Right cardiac atrium (tissue), 5 donors: ENCODE measurements at regions not wholly inside any gene's neighbourhood (a gene's known extent, or its start where the extent isn't known, plus 50 kb on each side); places are given as distances from the start of the nearest gene placed in this dataset.
"Not testable (repeated sequence)": the region's sequence is repeated elsewhere in the genome, so short reads cannot be mapped to it uniquely, and the experiment has no call there.

ENCODE experiments used
- ATAC-seq, 2 donors: fragments of 200-7000 bp; cut with Tn5 transposase; one replicate each; pipeline versions ENCODE4 v1.8.0 to v1.9.1; 2020; ENCODE audit warnings: moderate library complexity in 2 of 2, mild to moderate bottlenecking in 1 of 2
- DNase-seq, 3 donors: peaks; one replicate each; pipeline ENCODE4 v3.0.0-alpha.2; 2020
- H3K27ac ChIP-seq: one replicate; pipeline ENCODE4 v1.5.1; 2013; ENCODE audit warnings: mild to moderate bottlenecking, low read length, control low read depth, moderate library complexity
- H3K27me3 ChIP-seq: one replicate; pipeline ENCODE4 v1.6.1; 2013; ENCODE audit not compliant: control insufficient read depth, insufficient read depth
- H3K4me1 ChIP-seq: one replicate; pipeline ENCODE4 v1.6.1; 2013; ENCODE audit warnings: low read length; ENCODE audit not compliant: control insufficient read depth, insufficient read depth
- H3K4me3 ChIP-seq: one replicate; pipeline ENCODE4 v1.5.1; 2013; ENCODE audit warnings: low read length, control low read depth
- H3K9me3 ChIP-seq: one replicate; pipeline ENCODE4 v1.6.1; 2013; ENCODE audit warnings: low read length; ENCODE audit not compliant: control insufficient read depth
- WGBS: extraction: QIAGEN DNeasy Blood & Tissue Kit; methylation state at CpG from one replicate; pipeline ENCODE4 v1.1.7; 2013; 5-methylcytosine and 5-hydroxymethylcytosine counted together
- intact Hi-C, 4 donors: fragments of 100-400 bp; cut with DNase I; formaldehyde crosslinking; loops; one replicate each; pipeline versions ENCODE4 v1.11.0 to v1.14.0; 2022 to 2023
- donor health status: healthy with polysubstance abuse.
- donor health status: DM: no; HTN: yes; CAD: no.
- donor health status: DM: no; HTN: no; CAD: no.
- donor health status: DM: no; HTN: yes; CAD: no; lungs with severe emphysema.
- donor health status: DM: yes; HTN: yes; CAD: no.

- Histone ChIP-seq H3K27ac (no peak overlapping the region), H3K9me3 (peaks cover under 1% of the 10 kb centered on the region), H3K27me3 (no peaks in the 10 kb centered on the region), H3K4me3 (no peak overlapping the region), H3K4me1 (no peaks in the 10 kb centered on the region)
- no peak for ATAC-seq
- WGBS = 33% methylated on average over 4 of the region's 4 CpGs
- intact Hi-C loops = no loop called here
- DNase-seq = no peak
Measured at GRCh38 chr12:32988982-32989381, 92.4 kb upstream of the PKP2 start.

GRCh38 chr12:32987512-32987911 is 90.9 kb upstream of the PKP2 start:
- DNase-seq (no peak), ATAC-seq (no peak)
- WGBS = 59% methylated on average over 1 of the region's 1 CpG
- H3K27ac ChIP-seq = no peak overlapping the region
- H3K4me1 ChIP-seq = no peaks in the 10 kb centered on the region
- no peak overlapping the region for H3K4me3 ChIP-seq
- H3K9me3 ChIP-seq = peaks cover 1% of the 10 kb centered on the region
- intact Hi-C loops = no loop called here
- no peaks in the 10 kb centered on the region for H3K27me3 ChIP-seq

- no peak for DNase-seq
- peaks cover 1% of the 10 kb centered on the region for H3K9me3 ChIP-seq
- ATAC-seq = no peak
- no peak overlapping the region for H3K4me3 ChIP-seq
- intact Hi-C loops = no loop called here
- no peak overlapping the region for H3K27ac ChIP-seq
- WGBS = 66% methylated on average over 4 of the region's 4 CpGs
- no peaks in the 10 kb centered on the region for H3K4me1 ChIP-seq
- H3K27me3 ChIP-seq = no peaks in the 10 kb centered on the region
Measured at GRCh38 chr12:32983968-32984367, 87.4 kb upstream of the PKP2 start.

GRCh38 chr12:32983332-32983731 is 86.8 kb upstream of the PKP2 start:
- H3K4me3 ChIP-seq = no peak overlapping the region
- peaks cover 1% of the 10 kb centered on the region for H3K9me3 ChIP-seq
- H3K4me1 ChIP-seq = no peaks in the 10 kb centered on the region
- intact Hi-C loops = no loop called here
- WGBS = 12% methylated on average over 10 of the region's 10 CpGs
- ATAC-seq = no peak
- no peak overlapping the region for H3K27ac ChIP-seq
- no peaks in the 10 kb centered on the region for H3K27me3 ChIP-seq
- no peak for DNase-seq

GRCh38 chr12:32981139-32981538 is 84.6 kb upstream of the PKP2 start:
- ATAC-seq = no peak
- intact Hi-C loops = no loop called here
- WGBS = 64% methylated on average over 4 of the region's 4 CpGs
- Histone ChIP-seq H3K9me3 (peaks cover 1% of the 10 kb centered on the region), H3K27ac (no peak overlapping the region), H3K4me1 (no peaks in the 10 kb centered on the region), H3K27me3 (no peaks in the 10 kb centered on the region), H3K4me3 (no peak overlapping the region)
- no peak for DNase-seq

GRCh38 chr12:32975122-32975521 is 78.5 kb upstream of the PKP2 start:
- intact Hi-C loops = no loop called here
- no peaks in the 10 kb centered on the region for H3K4me1 ChIP-seq
- 91% methylated on average over 3 of the region's 3 CpGs for WGBS
- H3K27me3 ChIP-seq = no peaks in the 10 kb centered on the region
- no peak for DNase-seq
- no peak overlapping the region for H3K4me3 ChIP-seq
- H3K27ac ChIP-seq = no peak overlapping the region
- H3K9me3 ChIP-seq = no peaks in the 10 kb centered on the region
- no peak for ATAC-seq

- intact Hi-C loops = no loop called here
- DNase-seq = no peak
- H3K4me3 ChIP-seq = no peak overlapping the region
- no peak for ATAC-seq
- H3K4me1 ChIP-seq = no peaks in the 10 kb centered on the region
- H3K9me3 ChIP-seq = no peaks in the 10 kb centered on the region
- WGBS = 74% methylated on average over 6 of the region's 6 CpGs
- H3K27ac ChIP-seq = no peak overlapping the region
- H3K27me3 ChIP-seq = no peaks in the 10 kb centered on the region
Measured at GRCh38 chr12:32970465-32971110, 74.0 kb upstream of the PKP2 start.

GRCh38 chr12:32964981-32965585 is 68.5 kb upstream of the PKP2 start:
- 90% methylated on average over 9 of the region's 9 CpGs for WGBS
- intact Hi-C loops = no loop called here
- no peak overlapping the region for H3K4me3 ChIP-seq
- no peak overlapping the region for H3K27ac ChIP-seq
- no peaks in the 10 kb centered on the region for H3K4me1 ChIP-seq
- ATAC-seq = no peak
- no peaks in the 10 kb centered on the region for H3K27me3 ChIP-seq
- DNase-seq = no peak
- H3K9me3 ChIP-seq = no peaks in the 10 kb centered on the region

GRCh38 chr12:32956418-32956817 is 59.8 kb upstream of the PKP2 start:
- H3K4me3 ChIP-seq, H3K27ac ChIP-seq, H3K9me3 ChIP-seq, intact Hi-C loops, H3K27me3 ChIP-seq, H3K4me1 ChIP-seq, ATAC-seq, DNase-seq: not testable (repeated sequence)
- 89% methylated on average over 10 of the region's 10 CpGs for WGBS

GRCh38 chr12:32952681-32953080 is 56.1 kb upstream of the PKP2 start:
- DNase-seq = no peak
- Histone ChIP-seq H3K27me3 (no peaks in the 10 kb centered on the region), H3K27ac (no peak overlapping the region), H3K9me3 (no peaks in the 10 kb centered on the region), H3K4me1 (no peaks in the 10 kb centered on the region), H3K4me3 (no peak overlapping the region)
- no peak for ATAC-seq
- intact Hi-C loops = no loop called here
- WGBS = 41% methylated on average over 3 of the region's 3 CpGs

GRCh38 chr12:32949815-32950214 is 53.2 kb upstream of the PKP2 start:
- Histone ChIP-seq H3K4me1 (no peaks in the 10 kb centered on the region), H3K27ac (no peak overlapping the region), H3K27me3 (no peaks in the 10 kb centered on the region), H3K9me3 (no peaks in the 10 kb centered on the region), H3K4me3 (no peak overlapping the region)
- ATAC-seq (no peak), DNase-seq (no peak)
- intact Hi-C loops = no loop called here
- 64% methylated on average over 3 of the region's 3 CpGs for WGBS
